C4-2B (cell line): ENCODE measurements at regions not wholly inside any gene's neighbourhood (a gene's known extent, or its start where the extent isn't known, plus 50 kb on each side); places are given as distances from the start of the nearest gene placed in this dataset.

ENCODE experiments used
- H3K27ac ChIP-seq: fragments of 450-650 bp; 2 replicates; pipeline ENCODE4 v1.5.1; 2017
- ZFX ChIP-seq: fragments of 450-650 bp; IDR thresholded peaks from 2 replicates; pipeline ENCODE4 v1.6.1; 2017
- TF ChIP-seq, protein P1 (sequence below): fragments of 450-650 bp; conservative IDR thresholded peaks from 2 replicates; pipeline ENCODE4 v1.5.1; 2017; ENCODE audit warnings: mild to moderate bottlenecking

DNA sequence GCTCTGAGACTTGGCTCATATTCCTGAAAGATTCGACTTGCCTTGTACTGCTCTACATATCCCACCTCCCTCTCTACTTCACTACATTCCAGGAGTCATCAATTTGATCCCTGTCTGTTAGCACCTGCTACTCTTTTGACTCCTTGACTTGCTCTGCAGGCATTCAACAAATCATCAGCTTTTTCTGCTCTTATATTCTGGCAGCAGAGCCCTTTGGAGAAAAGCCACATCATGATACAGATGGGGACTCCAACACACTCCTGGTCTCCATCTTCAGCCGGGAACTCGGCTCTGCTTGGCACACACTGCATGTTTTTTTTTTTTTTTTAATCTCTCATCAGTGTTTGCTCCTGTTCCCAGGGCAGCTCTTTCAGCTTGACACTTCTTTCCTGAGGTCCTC, 293.2 kb upstream of the LCORL start:
- no peak for TF ChIP-seq ZFX
- TF ChIP-seq, protein P1, sequence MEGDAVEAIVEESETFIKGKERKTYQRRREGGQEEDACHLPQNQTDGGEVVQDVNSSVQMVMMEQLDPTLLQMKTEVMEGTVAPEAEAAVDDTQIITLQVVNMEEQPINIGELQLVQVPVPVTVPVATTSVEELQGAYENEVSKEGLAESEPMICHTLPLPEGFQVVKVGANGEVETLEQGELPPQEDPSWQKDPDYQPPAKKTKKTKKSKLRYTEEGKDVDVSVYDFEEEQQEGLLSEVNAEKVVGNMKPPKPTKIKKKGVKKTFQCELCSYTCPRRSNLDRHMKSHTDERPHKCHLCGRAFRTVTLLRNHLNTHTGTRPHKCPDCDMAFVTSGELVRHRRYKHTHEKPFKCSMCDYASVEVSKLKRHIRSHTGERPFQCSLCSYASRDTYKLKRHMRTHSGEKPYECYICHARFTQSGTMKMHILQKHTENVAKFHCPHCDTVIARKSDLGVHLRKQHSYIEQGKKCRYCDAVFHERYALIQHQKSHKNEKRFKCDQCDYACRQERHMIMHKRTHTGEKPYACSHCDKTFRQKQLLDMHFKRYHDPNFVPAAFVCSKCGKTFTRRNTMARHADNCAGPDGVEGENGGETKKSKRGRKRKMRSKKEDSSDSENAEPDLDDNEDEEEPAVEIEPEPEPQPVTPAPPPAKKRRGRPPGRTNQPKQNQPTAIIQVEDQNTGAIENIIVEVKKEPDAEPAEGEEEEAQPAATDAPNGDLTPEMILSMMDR = no peak
- no peak overlapping the region for H3K27ac ChIP-seq

DNA sequence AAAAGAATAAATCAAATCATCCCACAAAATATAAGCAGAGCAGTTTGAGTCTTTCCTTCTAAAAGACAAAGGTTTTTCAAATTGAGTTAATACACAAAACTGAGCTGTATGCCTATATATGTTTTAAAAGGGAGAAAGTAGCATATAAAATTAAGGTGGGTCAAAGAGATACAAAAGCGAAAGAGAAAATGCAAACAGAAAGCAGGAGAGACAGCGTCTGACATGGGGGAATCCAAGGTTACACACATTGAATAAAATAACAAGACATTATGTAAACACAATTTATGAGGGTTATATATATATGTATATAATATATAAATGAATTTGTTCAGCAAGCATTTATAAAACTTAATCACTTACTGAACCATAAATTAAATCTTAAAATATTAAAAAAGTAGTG, 276.1 kb upstream of the LCORL start:
- H3K27ac ChIP-seq = no peak overlapping the region
- no peak for TF ChIP-seq ZFX
- TF ChIP-seq, protein P1 = no peak

DNA sequence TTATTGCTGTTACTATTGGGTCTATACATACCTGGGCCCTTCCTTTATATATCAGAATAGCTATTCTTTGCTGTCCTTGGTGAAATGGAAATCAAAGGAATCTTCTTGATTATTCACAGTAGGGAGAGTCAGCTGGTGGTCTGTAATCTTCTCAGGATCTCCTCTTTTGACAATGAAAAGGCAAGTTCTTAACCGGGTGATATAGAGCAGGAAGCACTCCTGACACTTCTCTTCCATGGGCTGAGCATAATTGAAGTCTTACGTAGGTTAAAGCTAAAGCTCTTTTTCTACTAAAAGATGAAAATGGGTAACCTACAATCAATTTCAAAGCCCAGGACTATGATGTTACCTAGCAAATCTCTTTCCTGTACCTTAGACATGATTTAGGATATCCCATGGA, 274.9 kb upstream of the LCORL start:
- no peak for TF ChIP-seq ZFX
- TF ChIP-seq, protein P1 = no peak

DNA sequence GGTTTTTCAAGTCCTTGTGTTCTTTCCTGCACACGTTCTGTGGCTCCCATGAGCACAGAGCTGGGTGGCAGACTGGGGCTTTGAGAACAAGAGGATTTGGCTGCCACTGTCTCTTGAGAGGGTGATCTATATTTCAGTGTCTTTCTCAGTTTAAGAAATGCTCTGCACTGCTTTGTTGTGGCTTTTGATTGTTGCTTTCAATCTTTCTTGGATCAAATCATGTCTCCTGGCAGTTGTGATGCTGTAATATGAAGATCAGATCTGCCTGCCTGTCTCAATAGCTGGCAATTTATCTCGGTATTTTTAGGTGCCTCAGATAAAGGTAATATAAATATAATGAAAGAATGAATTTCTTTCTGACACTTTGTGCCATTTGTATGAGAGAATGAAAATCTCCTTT, 273.3 kb upstream of the LCORL start:
- no peak overlapping the region for H3K27ac ChIP-seq
- TF ChIP-seq, protein P1 = no peak
- TF ChIP-seq ZFX = no peak

More for the DNA sequence above, 274.9 kb upstream of the LCORL start:
- no peak overlapping the region for H3K27ac ChIP-seq

DNA sequence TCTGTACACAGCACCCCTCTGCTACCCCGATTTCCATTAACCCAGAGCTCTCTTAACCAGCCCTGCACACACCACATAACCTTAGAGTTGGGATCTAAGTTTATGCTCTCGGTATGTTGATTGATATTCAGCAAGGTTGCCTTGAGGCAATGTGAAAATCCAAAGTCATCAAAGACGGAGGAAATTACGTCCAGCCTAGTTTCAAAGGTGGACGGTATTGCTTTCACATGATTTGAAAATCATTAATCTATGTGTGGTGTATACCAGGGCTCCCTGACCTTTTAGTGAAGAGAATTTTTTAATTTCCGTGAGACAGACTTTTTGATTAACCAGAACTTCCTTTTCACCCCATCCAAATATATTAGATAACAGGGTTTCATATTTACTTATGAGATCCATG, 272.5 kb upstream of the LCORL start:
- TF ChIP-seq, protein P1 = no peak
- TF ChIP-seq ZFX = no peak
- no peak overlapping the region for H3K27ac ChIP-seq

DNA sequence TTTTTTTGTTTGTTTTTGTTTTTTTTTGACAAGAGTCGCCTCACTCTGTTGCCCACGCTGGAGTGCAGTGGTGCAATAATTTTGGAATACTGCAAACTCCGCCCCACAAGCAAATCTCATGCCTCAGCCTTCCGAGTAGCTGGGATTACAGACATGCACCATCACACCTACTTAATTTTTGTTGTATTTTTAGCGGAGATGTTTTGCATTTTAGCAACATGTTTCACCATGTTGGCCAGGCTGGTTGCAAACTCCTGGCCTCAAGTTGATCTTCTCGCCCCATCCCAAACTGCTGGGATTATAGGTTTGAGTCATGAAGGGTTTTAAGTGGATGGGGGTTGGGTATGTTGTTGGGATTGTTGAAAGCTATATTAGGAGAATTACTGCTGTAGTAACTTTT, 270.9 kb upstream of the LCORL start:
- H3K27ac ChIP-seq = no peak overlapping the region
- TF ChIP-seq ZFX = no peak
- TF ChIP-seq, protein P1 = no peak

DNA sequence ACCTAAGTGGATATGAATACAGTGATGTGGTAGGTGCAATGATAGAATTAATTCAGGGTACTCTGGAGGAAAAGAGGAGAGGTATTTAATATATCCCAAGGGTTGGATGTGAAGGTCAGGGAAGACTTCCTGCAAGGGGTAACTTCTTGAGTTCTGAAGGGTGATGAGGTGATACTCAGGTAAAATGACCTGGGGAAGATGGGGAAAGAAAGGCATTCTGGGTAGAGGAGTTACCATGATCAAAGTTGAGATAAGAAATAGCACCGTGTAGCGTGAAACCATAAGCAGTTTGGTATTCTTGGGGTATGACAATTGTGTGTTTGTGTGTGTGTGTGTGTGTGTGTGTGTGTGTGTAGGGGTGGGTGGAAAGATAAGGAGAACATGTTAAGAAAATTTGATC, 270.4 kb upstream of the LCORL start:
- H3K27ac ChIP-seq = no peak overlapping the region
- TF ChIP-seq ZFX = no peak
- TF ChIP-seq, protein P1 = no peak
